Karpas-422 (cell line): ENCODE measurements at regions not wholly inside any gene's neighbourhood (a gene's known extent, or its start where the extent isn't known, plus 50 kb on each side); places are given as distances from the start of the nearest gene placed in this dataset.

Experiments used
- DNase-seq: peaks from one replicate; pipeline ENCODE4 v3.0.0-alpha.2; 2015
- H2AFZ ChIP-seq: fragments of 200-600 bp; sonication (generic); 2 replicates; pipeline ENCODE4 v1.6.1; 2014; ENCODE audit warnings: antibody characterized with exemption, low read length, mixed read lengths
- H3K27ac ChIP-seq: fragments of 200-600 bp; sonication (generic); 2 replicates; pipeline ENCODE4 v1.5.1; 2014; ENCODE audit warnings: mild to moderate bottlenecking, low read length, moderate library complexity
- H3K27me3 ChIP-seq: fragments of 200-600 bp; sonication (generic); 2 replicates; pipeline ENCODE4 v1.6.1; 2014; ENCODE audit warnings: low read length, mixed read lengths
- H3K36me3 ChIP-seq: fragments of 200-600 bp; sonication (generic); 2 replicates; pipeline ENCODE4 v1.6.1; 2014; ENCODE audit warnings: low read length, mixed read lengths; ENCODE audit not compliant: insufficient read depth
- H3K4me1 ChIP-seq: fragments of 200-600 bp; sonication (generic); 2 replicates; pipeline ENCODE4 v1.6.1; 2014; ENCODE audit warnings: mild to moderate bottlenecking, low read length, mixed read lengths
- H3K4me2 ChIP-seq: fragments of 200-600 bp; sonication (generic); 2 replicates; pipeline ENCODE4 v1.6.1; 2014; ENCODE audit warnings: low read length, low read depth, mild to moderate bottlenecking; ENCODE audit not compliant: poor library complexity, severe bottlenecking
- H3K4me3 ChIP-seq: fragments of 200-600 bp; sonication (generic); 2 replicates; pipeline ENCODE4 v1.5.1; 2014; ENCODE audit warnings: mild to moderate bottlenecking, antibody characterized with exemption, low read length, mixed read lengths
- H3K79me2 ChIP-seq: fragments of 200-600 bp; sonication (generic); 2 replicates; pipeline ENCODE4 v1.6.1; 2014; ENCODE audit warnings: mild to moderate bottlenecking, low read length, mixed read lengths
- H3K9ac ChIP-seq: fragments of 200-600 bp; sonication (generic); 2 replicates; pipeline ENCODE4 v1.6.0; 2014; ENCODE audit warnings: low read length
- H3K9me2 ChIP-seq: fragments of 200-600 bp; sonication (generic), shearing (Covaris generic); replicated peaks from 2 replicates; pipeline ENCODE4 v1.6.0; 2014; ENCODE audit warnings: mild to moderate bottlenecking, low read length, moderate library complexity; ENCODE audit not compliant: insufficient read depth
- H3K9me3 ChIP-seq: fragments of 300-700, 200-600 bp; sonication (generic); 2 replicates; pipeline ENCODE4 v1.6.1; 2014; ENCODE audit warnings: low read length, mixed read lengths
- H4K20me1 ChIP-seq: fragments of 200-600 bp; sonication (generic); 2 replicates; pipeline ENCODE4 v1.6.1; 2014; ENCODE audit warnings: mild to moderate bottlenecking, antibody characterized with exemption, low read length, low read depth; ENCODE audit not compliant: insufficient read depth

DNA sequence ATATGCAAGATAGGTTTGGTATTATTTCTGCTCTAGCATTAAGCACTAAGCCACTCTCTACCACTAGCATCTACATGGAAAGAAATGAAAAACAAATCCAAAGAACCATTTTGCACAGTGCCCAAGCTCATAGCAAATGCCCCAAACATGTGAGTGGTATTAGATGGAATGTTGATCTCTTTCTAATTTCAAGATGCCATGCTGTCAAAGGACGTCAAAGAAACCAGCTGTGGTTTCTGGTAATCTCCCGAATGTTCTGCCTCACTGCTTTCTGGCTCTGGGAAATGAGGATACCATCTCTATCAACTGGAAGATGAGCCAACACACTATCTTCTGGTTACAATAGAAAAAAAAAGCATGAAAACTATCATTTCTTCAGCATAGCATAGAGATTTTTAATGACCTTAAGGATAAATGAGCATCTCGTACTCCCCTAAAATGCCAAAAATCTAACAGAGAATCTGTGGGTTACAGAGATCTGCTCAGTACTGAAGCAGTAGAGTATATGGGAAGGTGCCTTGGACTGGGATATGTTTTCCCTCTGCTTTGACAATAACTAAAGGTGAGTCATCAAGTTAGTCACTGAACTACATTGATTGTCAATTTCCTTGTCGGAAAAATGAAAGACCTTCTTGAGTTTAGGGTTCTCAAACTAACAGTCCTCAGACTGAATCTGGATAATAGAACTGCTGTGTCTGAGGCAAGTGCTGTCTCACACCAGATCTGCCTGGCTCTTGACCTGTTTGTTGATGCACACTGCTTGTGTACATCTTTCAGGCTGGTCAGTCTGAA lies 244.8 kb upstream of the NCKAP5 start:
- H3K9me2 ChIP-seq: no peaks in the 10 kb centered on the region
- no peaks in the 10 kb centered on the region for H3K36me3 ChIP-seq
- H3K4me3 ChIP-seq: no peak overlapping the region
- H3K4me1 ChIP-seq: no peaks in the 10 kb centered on the region
- peaks cover 16% of the 10 kb centered on the region for H3K9me3 ChIP-seq
- no peaks in the 10 kb centered on the region for H3K27me3 ChIP-seq
- H3K79me2 ChIP-seq: no peaks in the 10 kb centered on the region
- no peak overlapping the region for H3K27ac ChIP-seq
- DNase-seq: no peak
- H4K20me1 ChIP-seq: no peaks in the 10 kb centered on the region
- no peak overlapping the region for H3K9ac ChIP-seq
- no peak overlapping the region for H3K4me2 ChIP-seq
- H2AFZ ChIP-seq: no peak overlapping the region

DNA sequence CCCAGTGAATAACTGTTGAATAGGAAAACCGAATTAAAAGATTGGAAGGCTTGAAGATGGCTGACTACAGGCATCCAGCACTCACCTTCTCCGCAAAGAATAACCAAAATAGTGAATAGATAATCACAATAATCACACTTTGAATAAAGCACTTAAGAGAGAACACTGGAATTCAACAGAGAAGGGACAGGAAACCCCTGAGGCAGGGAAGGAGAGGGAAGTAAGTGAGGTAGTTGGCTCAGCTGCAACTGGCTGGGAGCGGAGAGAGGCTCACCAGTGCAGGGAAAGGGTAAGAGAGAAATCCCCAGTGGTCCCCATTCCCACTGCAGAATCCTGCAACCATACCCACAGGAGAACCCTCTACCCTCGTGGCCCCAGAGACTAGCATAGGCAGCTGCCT lies 246.6 kb upstream of the NCKAP5 start:
- Histone ChIP-seq H3K4me3 (no peak overlapping the region), H3K9me3 (peaks cover 9% of the 10 kb centered on the region), H3K9ac (no peak overlapping the region), H3K27ac (no peak overlapping the region), H3K36me3 (no peaks in the 10 kb centered on the region), H3K4me2 (no peak overlapping the region), H4K20me1 (no peaks in the 10 kb centered on the region), H3K27me3 (no peaks in the 10 kb centered on the region), H2AFZ (no peak overlapping the region), H3K9me2 (no peaks in the 10 kb centered on the region), H3K79me2 (no peaks in the 10 kb centered on the region), H3K4me1 (no peaks in the 10 kb centered on the region)
- no peak for DNase-seq

- no peaks in the 10 kb centered on the region for H3K27me3 ChIP-seq
- H3K4me3 ChIP-seq: no peak overlapping the region
- peaks cover 2% of the 10 kb centered on the region for H3K9me3 ChIP-seq
- no peaks in the 10 kb centered on the region for H3K36me3 ChIP-seq
- H4K20me1 ChIP-seq: no peaks in the 10 kb centered on the region
- H3K9ac ChIP-seq: no peak overlapping the region
- H2AFZ ChIP-seq: no peak overlapping the region
- H3K4me2 ChIP-seq: no peak overlapping the region
- no peak overlapping the region for H3K27ac ChIP-seq
- no peak for DNase-seq
- no peaks in the 10 kb centered on the region for H3K9me2 ChIP-seq
- no peaks in the 10 kb centered on the region for H3K79me2 ChIP-seq
- H3K4me1 ChIP-seq: no peaks in the 10 kb centered on the region
Observed at GRCh38 chr2:133816037-133816436, 247.8 kb upstream of the NCKAP5 start.

- no peak overlapping the region for H3K4me2 ChIP-seq
- H4K20me1 ChIP-seq: no peaks in the 10 kb centered on the region
- no peaks in the 10 kb centered on the region for H3K27me3 ChIP-seq
- no peaks in the 10 kb centered on the region for H3K4me1 ChIP-seq
- no peak overlapping the region for H2AFZ ChIP-seq
- no peak overlapping the region for H3K27ac ChIP-seq
- no peaks in the 10 kb centered on the region for H3K36me3 ChIP-seq
- H3K4me3 ChIP-seq: no peak overlapping the region
- H3K9ac ChIP-seq: no peak overlapping the region
- no peaks in the 10 kb centered on the region for H3K9me2 ChIP-seq
- no peak for DNase-seq
- H3K9me3 ChIP-seq: no peaks in the 10 kb centered on the region
- H3K79me2 ChIP-seq: no peaks in the 10 kb centered on the region
Observed at GRCh38 chr2:133817680-133818566, 249.7 kb upstream of the NCKAP5 start.

DNA sequence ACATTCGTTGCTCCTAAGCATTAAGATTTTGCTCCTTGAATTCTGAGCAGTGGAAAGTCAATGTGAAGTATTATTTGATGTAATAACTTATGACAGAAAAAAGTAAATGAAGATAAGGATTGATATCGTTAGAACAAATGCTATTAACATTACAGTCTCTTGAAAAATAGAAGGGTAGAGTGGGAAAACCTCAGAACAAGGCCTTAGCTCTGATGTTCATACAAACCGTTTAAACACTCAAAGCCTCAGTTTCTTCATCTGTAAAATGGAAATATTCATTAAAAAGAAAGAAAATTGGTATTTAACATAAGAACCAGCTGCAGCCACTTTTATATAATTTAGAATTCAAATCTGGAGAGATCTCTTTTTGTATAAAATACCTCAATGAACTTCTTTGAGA lies 250.4 kb upstream of the NCKAP5 start:
- no peaks in the 10 kb centered on the region for H4K20me1 ChIP-seq
- H3K4me2 ChIP-seq: no peak overlapping the region
- no peaks in the 10 kb centered on the region for H3K4me1 ChIP-seq
- H3K27ac ChIP-seq: no peak overlapping the region
- no peak overlapping the region for H2AFZ ChIP-seq
- H3K79me2 ChIP-seq: no peaks in the 10 kb centered on the region
- H3K4me3 ChIP-seq: no peak overlapping the region
- H3K9me3 ChIP-seq: no peaks in the 10 kb centered on the region
- no peaks in the 10 kb centered on the region for H3K36me3 ChIP-seq
- no peaks in the 10 kb centered on the region for H3K9me2 ChIP-seq
- DNase-seq: no peak
- H3K27me3 ChIP-seq: no peaks in the 10 kb centered on the region
- no peak overlapping the region for H3K9ac ChIP-seq

DNA sequence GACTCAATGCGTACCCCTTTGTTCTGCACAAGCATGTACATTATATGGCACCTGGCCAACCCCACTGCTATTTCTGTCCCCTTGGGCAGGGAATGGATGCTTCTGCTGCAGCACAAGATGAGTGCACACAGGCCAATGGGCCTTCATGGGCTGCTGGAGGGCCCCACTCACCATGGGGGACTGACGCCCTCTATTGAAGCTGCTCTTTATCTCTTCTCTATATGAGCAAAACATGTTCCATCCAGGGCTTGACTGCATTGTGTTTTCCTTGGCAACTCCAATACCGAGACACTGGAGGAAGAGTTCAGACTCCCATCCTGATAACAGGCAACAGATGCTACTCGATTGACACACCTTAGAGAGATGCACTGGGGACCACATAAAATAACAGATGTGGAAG lies 251.6 kb upstream of the NCKAP5 start:
- no peaks in the 10 kb centered on the region for H3K9me3 ChIP-seq
- H3K36me3 ChIP-seq: no peaks in the 10 kb centered on the region
- H3K79me2 ChIP-seq: no peaks in the 10 kb centered on the region
- H3K27ac ChIP-seq: no peak overlapping the region
- no peaks in the 10 kb centered on the region for H3K4me1 ChIP-seq
- H3K9me2 ChIP-seq: no peaks in the 10 kb centered on the region
- no peak for DNase-seq
- no peak overlapping the region for H3K4me2 ChIP-seq
- H3K4me3 ChIP-seq: no peak overlapping the region
- no peaks in the 10 kb centered on the region for H4K20me1 ChIP-seq
- H3K9ac ChIP-seq: no peak overlapping the region
- H3K27me3 ChIP-seq: no peaks in the 10 kb centered on the region
- no peak overlapping the region for H2AFZ ChIP-seq

GRCh38 chr2:133821107-133821760 lies 253.0 kb upstream of the NCKAP5 start:
- Histone ChIP-seq H3K4me2 (no peak overlapping the region), H2AFZ (no peak overlapping the region), H4K20me1 (no peaks in the 10 kb centered on the region), H3K79me2 (no peaks in the 10 kb centered on the region), H3K9me3 (no peaks in the 10 kb centered on the region), H3K9ac (no peak overlapping the region), H3K4me3 (no peak overlapping the region), H3K27me3 (no peaks in the 10 kb centered on the region), H3K27ac (no peak overlapping the region), H3K36me3 (no peaks in the 10 kb centered on the region), H3K9me2 (no peaks in the 10 kb centered on the region), H3K4me1 (no peaks in the 10 kb centered on the region)
- no peak for DNase-seq
